ENCODE measurements at regions not wholly inside any gene's neighbourhood (a gene's known extent, or its start where the extent isn't known, plus 50 kb on each side); places are given as distances from the start of the nearest gene placed in this dataset.

DNA sequence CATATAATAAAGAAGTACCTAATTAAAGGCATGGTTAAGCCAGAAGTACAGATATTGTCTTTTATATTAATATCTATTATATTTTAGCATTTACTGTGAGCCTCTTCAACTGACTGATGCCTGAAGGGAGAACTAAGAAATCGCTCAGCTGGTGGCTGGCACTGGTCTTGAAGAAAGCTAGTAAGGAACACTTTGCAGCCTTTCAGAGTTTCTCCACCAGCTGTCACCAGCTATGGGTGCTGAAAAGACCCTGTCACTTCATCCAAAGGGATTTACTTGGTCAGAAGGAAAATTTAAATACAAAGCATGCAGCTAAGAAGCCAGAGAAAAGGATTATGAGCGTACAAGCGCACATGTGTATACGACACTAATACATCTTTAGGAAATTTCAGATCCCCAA lies 525.9 kb downstream of the TMEM182 start:
- TF ChIP-seq, protein P1, sequence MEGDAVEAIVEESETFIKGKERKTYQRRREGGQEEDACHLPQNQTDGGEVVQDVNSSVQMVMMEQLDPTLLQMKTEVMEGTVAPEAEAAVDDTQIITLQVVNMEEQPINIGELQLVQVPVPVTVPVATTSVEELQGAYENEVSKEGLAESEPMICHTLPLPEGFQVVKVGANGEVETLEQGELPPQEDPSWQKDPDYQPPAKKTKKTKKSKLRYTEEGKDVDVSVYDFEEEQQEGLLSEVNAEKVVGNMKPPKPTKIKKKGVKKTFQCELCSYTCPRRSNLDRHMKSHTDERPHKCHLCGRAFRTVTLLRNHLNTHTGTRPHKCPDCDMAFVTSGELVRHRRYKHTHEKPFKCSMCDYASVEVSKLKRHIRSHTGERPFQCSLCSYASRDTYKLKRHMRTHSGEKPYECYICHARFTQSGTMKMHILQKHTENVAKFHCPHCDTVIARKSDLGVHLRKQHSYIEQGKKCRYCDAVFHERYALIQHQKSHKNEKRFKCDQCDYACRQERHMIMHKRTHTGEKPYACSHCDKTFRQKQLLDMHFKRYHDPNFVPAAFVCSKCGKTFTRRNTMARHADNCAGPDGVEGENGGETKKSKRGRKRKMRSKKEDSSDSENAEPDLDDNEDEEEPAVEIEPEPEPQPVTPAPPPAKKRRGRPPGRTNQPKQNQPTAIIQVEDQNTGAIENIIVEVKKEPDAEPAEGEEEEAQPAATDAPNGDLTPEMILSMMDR (IDR thresholded peaks at IDR 0.05; ENCODE audit: insufficient read depth, low read depth, low read length): no peak
- TF ChIP-seq EZH2 (IDR thresholded peaks at IDR 0.05; ENCODE audit: insufficient read depth, low read length): no peak

Measured in astrocyte (in vitro differentiated cells and primary cell).